Stimulated activated CD4-positive, alpha-beta T cell treated with anti-CD3 and anti-CD28 coated beads, Interleukin-1b, Interleukin-23, amount 100 ng/mL, for 48 hours (primary cell): ENCODE measurements at regions not wholly inside any gene's neighbourhood (a gene's known extent, or its start where the extent isn't known, plus 50 kb on each side); places are given as distances from the start of the nearest gene placed in this dataset.
"Not testable (repeated sequence)": the region's sequence is repeated elsewhere in the genome, so short reads cannot be mapped to it uniquely, and the experiment has no call there.

Experiments used
- DNase-seq: peaks from one replicate; pipeline ENCODE4 v3.0.0-alpha.2; 2020

- DNase-seq = no peak
Measured at GRCh38 chr4:149202117-149202516, 613.5 kb downstream of the IQCM start.

- DNase-seq = no peak
Measured at GRCh38 chr4:149199594-149199993, 616.0 kb downstream of the IQCM start.

- no peak for DNase-seq
Measured at GRCh38 chr4:149194061-149194460, 621.6 kb downstream of the IQCM start.

GRCh38 chr4:149187726-149188125 lies 627.9 kb downstream of the IQCM start:
- no peak for DNase-seq

- DNase-seq = no peak
Measured at GRCh38 chr4:149183638-149184037, 632.0 kb downstream of the IQCM start.

GRCh38 chr4:149181459-149181858 lies 634.2 kb downstream of the IQCM start:
- DNase-seq = not testable (repeated sequence)

- DNase-seq = no peak
Measured at GRCh38 chr4:149176039-149176438, 639.6 kb downstream of the IQCM start.

- no peak for DNase-seq
Measured at GRCh38 chr4:149175549-149175948, 640.1 kb downstream of the IQCM start.

- no peak for DNase-seq
Measured at GRCh38 chr4:149173241-149174013, 642.2 kb downstream of the IQCM start.

GRCh38 chr4:149168645-149169044 lies 647.0 kb downstream of the IQCM start:
- DNase-seq = no peak

- no peak for DNase-seq
Measured at GRCh38 chr4:149166876-149167275, 648.8 kb downstream of the IQCM start.

- DNase-seq = no peak
Measured at GRCh38 chr4:149166365-149166764, 649.3 kb downstream of the IQCM start.

- no peak for DNase-seq
Measured at GRCh38 chr4:149164282-149164681, 651.4 kb downstream of the IQCM start.

- no peak for DNase-seq
Measured at GRCh38 chr4:149161247-149161646, 654.4 kb downstream of the IQCM start.

- DNase-seq = no peak
Measured at GRCh38 chr4:149160370-149160769, 655.3 kb downstream of the IQCM start.

- no peak for DNase-seq
Measured at GRCh38 chr4:149158817-149159216, 656.8 kb downstream of the IQCM start.

- no peak for DNase-seq
Measured at GRCh38 chr4:149145803-149146202, 669.8 kb downstream of the IQCM start.

GRCh38 chr4:149144060-149144459 lies 671.6 kb downstream of the IQCM start:
- DNase-seq = no peak

GRCh38 chr4:149141391-149141790 lies 674.3 kb downstream of the IQCM start:
- no peak for DNase-seq

- no peak for DNase-seq
Measured at GRCh38 chr4:149140841-149141240, 674.8 kb downstream of the IQCM start.

GRCh38 chr4:149136951-149137620 lies 678.6 kb downstream of the IQCM start:
- no peak for DNase-seq

GRCh38 chr4:149135062-149135461 lies 680.6 kb downstream of the IQCM start:
- DNase-seq = no peak

- no peak for DNase-seq
Measured at GRCh38 chr4:149121023-149121404, 678.8 kb upstream of the NR3C2 start.

GRCh38 chr4:149120331-149121022 lies 678.3 kb upstream of the NR3C2 start:
- DNase-seq = no peak
